HG02678 (cell line): ENCODE measurements at regions not wholly inside any gene's neighbourhood (a gene's known extent, or its start where the extent isn't known, plus 50 kb on each side); places are given as distances from the start of the nearest gene placed in this dataset.

Experiments
- ATAC-seq: cut with Tn5 transposase; IDR thresholded peaks from one replicate; pipeline ENCODE4 v1.9.1; 2021; ENCODE audit warnings: mild to moderate bottlenecking, moderate library complexity; ENCODE audit not compliant: unreplicated experiment

DNA sequence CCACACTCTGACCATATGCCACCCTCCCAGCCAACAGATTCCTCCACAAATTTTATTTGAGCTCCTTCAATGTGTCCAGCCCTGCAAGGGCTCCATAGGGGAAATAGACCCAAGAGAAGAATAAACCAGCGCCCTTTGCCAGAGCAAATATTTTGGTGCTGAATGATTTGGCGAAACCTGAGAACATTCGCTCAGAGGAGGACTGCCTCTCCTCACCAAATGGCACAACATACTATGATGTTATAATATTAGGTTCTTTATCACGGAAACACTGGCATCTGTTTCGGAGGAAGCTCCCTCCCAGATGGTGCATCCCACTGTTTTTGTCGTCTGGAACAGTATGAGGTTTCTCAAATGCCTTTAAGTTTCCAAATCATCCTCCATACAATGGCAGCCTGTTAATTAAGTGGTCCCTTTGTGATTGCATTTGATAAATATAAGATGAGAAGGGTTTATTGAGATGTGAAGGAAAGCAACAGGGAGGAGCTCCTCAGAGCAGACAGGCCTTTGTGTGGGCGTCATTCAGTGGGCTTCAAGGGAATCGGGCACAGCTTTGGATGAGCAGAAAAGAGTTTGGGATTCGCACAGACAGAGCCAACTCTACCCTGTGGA lies 139.1 kb upstream of the ADRA1B start:
- no peak for ATAC-seq

DNA sequence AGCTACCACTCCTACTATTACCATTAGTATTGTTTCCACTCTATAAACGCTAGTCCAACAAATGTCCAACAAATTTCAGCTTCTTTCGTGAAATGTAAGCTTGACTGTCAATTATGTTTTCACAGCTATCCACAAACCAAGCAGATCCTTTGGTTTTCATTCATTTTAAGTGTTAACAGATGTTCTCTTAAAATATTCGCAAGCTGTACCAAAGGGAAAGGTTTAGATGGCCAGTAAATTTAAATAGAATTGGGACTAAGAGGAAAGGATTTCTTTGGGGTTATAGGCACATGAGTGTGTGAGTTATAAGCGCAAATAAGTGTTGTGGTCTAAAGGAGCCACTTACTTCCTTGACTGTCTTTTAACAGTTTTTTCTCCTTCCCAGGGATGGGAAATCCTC lies 136.8 kb upstream of the ADRA1B start:
- ATAC-seq: no peak

DNA sequence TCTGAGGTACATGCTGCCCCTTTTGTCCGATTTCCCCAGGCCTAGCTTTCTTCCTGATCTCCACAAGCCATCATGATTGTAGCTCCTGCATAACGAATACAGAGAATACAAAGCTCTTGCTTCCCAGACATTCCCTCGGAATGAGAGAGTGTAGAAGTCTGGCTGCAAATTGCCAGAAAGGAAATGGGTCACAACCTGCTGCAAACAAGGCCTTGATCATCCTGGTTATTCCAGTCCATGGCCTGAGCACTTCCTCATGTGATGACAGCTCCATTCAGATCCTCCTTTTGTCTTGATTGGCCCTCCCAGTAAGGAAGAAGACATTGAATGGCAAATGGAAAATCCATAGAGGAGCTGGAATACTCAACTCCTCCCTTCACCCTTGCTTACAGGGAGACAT lies 136.0 kb upstream of the ADRA1B start:
- no peak for ATAC-seq

DNA sequence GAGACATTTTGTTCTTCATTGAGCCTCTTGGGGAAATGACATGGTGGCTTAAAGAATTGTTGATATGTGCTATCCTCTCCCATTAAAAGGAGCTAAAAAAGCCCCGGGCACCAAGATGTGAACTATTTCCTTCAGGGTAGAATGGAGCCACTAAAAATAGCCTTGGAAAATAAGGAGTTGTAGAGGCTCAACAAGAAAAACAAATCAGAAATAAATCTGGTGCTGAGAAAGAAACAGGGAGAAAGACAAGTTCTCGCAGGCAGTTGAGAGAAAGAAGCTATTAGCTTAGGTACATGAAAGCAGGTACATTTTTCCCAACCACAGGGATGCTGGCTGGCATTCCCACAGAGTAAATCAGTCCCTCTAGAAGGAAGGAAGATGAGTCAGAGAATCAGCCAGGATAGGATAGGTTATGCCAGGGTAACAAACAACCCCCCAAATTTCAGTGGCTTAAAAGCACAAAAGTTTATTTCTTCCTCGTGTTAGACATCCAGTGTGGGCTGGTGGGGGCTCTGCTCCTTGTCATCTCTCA lies 134.6 kb upstream of the ADRA1B start:
- no peak for ATAC-seq

DNA sequence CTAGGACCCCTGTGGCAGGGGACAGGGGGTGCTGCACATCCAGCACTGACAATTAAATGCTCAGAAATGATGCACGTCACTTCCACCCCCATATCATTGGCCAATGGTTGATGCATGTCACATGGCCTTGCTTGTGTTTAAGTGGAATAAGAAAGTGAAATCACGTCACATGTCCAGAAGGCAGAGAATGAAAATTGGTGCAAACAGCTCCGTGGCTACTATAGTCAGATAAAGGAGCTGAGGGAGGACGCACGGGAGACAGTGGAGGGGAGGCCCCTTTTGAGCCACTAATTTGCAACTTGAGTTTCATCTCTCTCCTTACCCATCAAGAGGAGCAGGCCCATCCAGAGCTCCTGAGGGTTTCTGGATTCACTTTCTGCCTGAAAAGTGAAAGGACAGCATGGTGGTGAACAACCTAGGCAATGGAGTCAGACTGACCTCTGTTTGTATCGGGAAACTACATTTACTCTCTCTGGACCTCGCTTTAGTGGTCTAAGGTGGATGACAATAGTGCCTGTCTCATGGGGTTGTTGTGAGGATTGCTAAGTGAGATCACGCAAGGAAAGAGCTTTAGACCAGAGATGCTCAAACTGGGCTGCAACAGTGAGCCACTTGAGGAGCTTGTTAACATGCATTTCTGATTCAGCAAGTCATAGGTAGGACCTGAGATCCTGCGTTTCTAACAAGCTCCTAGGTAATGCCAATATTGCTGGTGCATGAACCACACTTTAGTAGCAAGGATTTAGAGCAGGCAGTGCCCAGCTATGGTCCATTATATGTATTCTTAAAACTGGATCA lies 133.9 kb upstream of the ADRA1B start:
- peak; percentile 52 for ATAC-seq

DNA sequence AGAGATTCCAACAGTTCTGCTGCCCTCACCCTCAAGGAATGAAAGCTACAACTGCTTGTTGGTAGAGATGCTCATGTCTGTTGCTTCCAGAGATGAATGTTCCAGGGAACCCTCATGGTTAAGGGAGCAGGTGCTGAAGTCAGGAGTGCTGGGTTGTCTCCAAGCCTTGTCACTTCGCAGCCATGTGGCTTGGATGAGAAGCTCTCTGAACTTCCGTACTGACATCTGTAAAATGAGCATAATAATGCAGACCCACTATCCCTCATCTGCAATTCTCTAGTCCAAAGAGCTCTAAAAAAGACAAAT lies 133.3 kb upstream of the ADRA1B start:
- no peak for ATAC-seq

DNA sequence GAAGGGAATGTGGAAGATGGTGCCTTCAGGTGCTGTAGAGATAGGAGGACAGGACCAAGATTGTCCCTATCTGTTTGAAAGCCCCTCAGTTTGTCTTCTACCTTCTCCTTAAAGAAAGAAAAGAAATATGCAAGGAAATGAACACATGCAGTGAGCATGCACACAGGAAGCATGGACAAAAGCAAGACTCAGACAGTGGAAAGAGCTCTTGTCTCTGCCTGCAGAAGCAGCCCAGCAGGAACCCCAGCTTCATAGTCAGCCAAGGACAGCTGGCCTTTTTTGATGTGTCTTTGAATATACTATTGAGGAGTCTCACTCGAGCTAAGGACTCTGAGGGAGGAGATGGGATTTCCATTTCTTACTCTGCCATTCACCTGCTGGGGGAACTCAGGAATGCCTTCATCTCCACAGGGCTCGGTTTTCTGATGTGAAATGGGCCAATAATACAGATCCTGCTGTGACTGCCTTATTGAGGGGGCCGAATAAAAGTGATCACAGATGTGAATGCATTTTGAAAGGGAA lies 132.5 kb upstream of the ADRA1B start:
- no peak for ATAC-seq

DNA sequence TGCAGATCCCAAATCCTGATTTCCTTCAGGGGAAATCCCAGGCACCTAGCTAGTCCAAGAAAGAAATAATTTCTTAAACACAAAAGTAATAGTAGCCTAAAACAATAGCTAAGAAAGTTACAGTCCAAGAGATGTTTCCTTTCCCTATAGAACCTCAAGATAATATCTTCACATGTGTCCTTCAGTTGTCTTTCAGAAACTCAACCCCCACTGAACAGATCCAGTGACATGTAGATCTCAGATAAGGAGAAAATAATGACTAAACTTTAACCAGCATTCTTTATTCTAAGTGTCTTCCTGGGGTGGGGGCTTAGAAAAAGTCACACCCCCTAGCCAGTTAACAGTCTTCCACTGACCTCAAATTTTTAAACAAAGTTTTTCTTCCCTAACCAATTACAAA lies 131.3 kb upstream of the ADRA1B start:
- no peak for ATAC-seq

DNA sequence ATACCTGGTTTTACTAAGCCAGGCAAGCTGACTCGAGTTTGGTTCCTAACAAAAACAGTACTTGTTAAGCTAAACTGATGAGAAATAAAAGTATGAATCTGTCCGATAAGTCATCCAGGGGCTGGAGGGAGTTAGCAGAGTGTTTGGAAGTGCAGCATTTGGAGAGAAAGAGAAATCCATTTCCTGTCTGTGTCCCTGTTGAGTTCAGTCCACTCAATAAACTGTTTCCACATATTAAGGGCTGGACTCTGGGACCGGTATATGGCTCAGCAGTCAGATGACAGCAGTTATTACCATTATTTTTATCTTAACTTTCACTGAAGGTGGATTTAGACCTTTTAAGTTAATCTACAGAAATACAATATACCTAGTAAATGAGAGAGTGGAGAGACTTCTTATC lies 130.6 kb upstream of the ADRA1B start:
- no peak for ATAC-seq

DNA sequence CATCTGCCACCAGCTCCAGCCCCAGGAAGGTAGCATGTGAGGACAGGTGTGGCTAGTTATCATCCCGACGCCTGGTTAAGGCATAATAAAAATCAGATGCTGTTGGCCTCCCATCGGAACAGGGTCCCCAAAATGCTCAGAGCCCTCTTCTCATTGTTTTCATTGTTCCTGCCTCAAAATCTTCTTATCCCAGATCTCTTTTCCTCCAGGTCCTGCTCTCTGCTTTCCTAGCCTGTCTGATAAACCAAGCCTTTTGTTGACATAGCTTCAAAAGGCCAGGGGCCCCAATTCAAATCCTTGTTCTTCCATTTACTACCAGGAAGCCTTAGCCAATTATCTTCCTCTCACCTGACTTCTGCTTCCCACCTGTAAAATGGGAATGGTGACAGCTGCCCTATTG lies 130.1 kb upstream of the ADRA1B start:
- ATAC-seq: no peak

DNA sequence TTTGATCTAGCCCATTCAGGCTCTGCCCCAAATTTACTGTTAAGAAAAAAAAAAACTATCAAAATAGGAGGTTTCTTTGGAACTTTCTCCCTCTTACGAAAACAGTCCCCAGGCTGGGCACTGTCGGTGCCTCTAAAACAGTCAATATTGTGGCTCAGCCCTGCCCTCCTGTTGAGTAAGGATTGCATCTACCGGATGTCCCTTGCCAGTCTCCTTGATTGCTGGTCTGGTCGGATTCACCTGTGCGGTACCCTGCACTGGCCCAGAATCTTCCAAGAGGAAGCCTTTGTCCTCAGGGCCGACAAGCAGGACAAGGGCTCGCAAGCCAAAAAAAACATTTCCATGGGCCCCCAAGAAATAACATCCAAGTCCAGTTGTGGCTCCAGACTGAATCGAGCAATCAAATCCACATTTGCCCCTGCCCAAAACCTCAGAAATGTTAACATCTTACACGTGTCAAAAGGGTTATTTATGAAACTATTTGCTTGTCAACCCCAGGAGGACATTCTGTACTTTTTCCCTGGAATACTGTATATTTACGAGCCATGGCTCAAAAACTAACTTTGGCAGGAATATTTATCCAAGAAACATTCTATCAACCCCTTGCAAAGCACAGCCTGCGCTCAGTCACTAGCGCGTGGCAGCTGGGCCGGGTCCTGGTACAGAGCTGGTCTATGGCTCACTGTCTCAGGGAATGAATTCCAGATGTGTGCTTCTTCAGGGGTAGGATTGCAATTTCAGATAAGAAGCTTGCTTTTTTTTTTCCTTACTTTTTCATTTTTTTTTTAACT lies 129.2 kb upstream of the ADRA1B start:
- no peak for ATAC-seq

DNA sequence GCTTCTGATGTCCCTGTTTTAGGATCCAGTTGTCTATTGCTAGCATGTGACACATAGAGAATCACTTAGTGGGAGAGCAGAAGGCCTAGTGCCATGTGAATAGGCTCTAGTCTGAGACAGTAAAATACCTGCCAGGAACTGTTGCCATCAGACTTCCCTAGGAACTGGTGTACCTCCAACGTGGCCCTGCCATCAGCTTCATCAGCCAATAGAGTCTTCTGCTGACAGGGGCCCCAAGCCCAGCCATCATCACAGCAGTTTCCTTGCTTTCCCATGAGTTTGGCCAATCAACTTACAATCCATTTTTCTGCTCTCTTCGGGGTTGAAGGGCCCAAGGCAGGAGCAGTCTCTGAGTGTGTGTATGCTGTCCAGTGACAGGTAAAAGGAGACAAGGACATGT lies 128.4 kb upstream of the ADRA1B start:
- no peak for ATAC-seq

DNA sequence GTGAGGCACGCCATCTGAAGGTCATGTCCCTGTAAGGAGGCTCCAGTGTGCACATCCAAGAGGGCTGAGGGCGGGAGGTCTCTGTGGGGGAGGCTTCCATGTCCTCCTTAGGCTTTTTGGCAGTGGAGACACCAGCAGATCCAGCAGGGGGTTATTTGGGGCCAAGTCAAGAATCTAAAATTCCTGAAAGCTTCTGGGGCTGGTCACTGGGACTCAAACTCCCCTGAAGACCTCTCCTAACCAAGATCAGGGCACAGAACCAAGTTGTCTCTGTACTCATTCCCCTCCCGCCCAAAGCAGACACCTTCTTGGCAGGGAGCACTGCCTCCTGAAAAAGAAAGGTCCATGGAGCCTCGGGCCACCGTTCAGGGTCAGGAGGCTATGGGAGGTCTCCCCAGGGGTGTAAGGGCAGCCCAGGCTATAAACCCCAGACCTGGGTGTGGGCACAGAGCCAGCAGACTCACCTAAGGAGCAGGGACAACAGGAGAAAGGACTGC lies 127.4 kb upstream of the ADRA1B start:
- ATAC-seq: no peak

DNA sequence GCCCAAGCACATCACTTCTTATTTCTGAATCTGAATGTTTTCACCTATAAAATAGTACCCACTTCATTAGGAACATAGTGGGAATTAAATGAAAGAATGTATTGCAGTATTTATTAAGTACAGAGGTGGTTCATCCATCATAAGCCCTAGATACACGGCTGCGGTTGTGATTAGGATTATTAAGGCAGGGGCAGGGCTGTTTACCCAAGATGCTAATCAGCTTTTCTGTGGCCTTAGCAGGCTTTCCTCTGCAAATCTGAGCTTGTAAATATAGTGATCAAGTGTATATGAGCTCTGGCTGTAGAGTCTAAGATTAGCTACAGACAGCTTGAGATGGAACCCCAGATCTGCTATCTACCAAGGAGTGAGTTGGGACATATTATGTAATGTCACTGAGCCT lies 124.1 kb upstream of the ADRA1B start:
- no peak for ATAC-seq

DNA sequence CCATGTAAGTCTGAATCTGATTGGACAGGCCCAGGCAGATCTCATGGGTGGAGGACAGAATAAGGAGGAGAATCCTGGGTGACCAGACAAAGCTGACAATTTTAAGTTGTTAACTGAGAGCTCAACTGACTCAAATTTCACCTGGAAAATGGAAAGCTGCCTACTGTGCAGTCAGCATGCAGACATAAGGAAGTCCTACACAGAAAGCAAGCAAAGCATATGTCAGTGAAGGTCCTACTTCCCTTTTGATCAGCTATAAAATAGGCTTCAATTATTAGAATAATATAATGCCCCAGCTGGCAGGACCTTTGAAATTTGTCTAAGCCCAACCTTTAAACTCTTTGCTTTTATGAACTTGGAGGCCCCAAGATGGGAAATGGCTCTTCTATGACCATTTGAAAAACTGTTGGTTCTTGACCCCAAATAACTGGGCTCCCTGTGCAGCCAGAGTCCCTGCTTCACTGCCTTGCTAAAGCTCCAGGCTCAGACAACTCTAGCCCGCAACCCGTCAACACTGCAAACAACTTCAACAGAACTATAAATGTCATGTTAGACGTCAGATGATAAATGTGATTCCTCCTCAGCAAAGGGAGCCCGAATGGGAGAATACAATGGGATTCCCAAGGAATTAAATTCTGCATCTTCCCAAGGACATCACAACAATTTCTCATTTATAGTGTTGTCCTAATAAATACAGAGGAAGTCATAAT lies 118.9 kb upstream of the ADRA1B start:
- ATAC-seq: no peak

DNA sequence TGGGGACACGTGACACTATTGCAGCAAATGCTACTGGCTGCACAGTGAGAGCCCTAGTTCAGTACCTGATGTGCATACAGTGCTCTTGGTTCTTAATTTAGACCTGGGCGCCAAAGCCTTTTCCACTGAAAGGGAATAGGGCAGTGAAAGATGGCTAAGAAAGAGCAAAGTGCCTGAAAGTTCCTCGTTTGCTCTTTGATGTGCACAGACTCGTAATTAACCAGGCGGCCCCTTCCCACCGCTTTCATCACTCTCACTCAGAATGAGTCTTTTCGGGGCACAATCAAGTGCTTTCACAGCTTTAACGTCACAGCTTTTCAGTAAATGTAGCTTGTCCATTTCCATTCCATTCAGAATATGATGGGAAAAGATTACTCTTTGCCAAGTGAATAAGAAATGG lies 116.6 kb upstream of the ADRA1B start:
- no peak for ATAC-seq

DNA sequence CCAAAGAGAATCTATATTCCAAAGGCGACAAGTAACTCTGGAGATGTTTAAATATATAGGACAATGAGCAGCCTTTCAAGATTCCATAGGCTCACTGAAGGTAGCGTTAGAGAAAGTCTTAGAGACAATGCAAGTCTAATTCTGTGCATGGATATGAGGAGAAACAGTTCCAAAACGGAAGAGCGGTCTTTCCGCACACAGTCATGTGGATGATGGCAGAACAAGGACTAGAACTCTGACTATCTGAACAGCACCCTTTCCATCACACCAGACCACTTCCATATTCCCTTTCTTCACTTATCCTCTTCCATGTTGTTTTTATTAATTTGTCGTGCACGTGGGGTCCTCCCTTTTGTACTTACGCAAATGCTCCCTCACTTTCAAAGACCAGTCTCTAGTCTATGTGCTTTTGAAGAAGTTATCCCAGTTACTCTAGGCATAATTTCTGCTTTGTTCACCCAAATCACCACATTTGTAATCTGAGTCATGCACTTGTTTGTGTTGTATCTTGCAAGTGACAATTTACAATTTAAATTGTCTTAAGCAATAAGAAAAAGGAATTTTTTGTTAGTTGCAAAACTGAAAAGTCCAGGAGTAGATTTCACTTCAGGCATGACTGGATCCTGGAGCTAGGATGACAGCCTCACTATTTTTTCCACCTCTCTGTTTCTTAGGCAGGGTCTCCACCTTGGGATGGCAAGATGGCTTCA lies 116.0 kb upstream of the ADRA1B start:
- no peak for ATAC-seq

DNA sequence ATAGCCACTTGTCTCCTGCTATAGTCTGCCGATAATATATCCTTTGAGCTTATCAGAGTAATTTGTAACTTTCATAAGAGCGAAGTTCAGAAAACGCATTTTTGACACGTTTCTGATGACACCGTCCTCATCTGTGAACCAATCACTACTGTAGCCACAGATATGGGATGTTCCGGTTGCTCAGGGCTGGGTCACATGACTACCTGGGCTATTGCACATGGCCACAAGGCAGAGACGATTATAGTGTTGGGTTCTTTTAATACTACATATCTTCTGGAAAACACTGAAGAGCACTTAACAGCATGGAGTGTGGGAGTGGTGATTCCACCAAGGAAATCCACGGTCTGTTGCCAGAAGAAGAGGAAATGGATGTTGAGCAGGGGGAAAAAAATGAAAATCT lies 115.0 kb upstream of the ADRA1B start:
- ATAC-seq: no peak

DNA sequence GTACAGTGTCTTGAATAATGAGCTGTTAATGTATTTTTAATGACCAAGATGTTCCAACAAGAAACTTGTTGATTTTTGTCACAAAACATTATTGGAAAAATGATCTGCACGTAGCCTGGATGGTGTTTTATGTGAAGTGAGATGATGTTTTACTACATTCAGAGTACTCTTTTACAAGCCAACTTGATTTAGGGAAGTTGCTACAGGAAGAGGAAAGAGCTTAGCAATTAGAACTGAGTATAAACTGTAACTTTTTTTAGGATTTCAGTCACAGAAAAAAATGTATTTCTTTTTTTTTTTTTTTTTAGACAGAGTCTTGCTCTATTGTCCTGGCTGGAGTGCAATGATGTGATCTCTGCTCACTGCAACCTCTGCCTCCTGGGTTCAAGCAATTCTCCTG lies 113.6 kb upstream of the ADRA1B start:
- no peak for ATAC-seq

DNA sequence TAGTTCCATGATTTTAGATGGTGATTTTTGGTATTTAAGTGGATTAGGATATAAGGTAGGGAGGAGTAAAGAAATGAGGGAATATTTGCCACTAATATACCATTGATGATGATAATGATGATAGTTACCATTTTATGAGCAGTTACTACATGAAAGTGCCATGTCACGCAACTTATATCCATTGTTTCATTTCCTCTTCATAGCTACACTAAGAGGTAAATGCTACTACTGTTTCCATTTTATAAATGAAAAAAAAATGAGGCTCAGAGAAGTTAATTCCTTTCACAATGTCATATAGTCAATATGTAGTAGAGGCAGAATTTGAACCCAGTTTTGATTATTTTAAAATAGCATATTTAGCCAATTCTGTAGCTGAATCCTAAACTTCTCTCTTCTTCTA lies 112.2 kb upstream of the ADRA1B start:
- ATAC-seq: no peak
